Gastrocnemius medialis (tissue), 4 donors: ENCODE measurements at regions not wholly inside any gene's neighbourhood (a gene's known extent, or its start where the extent isn't known, plus 50 kb on each side); places are given as distances from the start of the nearest gene placed in this dataset.

ENCODE experiments used
- ATAC-seq, 2 donors: fragments of 150-250 bp; one replicate each; pipeline ENCODE4 v1.9.1; 2016
- DNase-seq, 2 donors: peaks; one replicate each; pipeline ENCODE4 v3.0.0-alpha.2; 2019
- H3K27ac ChIP-seq, 4 donors: fragments of 200-600 bp; sonication (generic); 1 replicate in 1 of 4; 2 replicates in 3 of 4; pipeline ENCODE4 v1.5.1; 2016 to 2018; ENCODE audit warnings: mild to moderate bottlenecking in 2 of 4, moderate library complexity in 1 of 4
- H3K27me3 ChIP-seq, 3 donors: fragments of 200-600 bp; sonication (generic) in 2 of 3; 1 replicate in 1 of 3; 2 replicates in 2 of 3; pipeline versions ENCODE4 v1.5.1 to v1.6.0; 2016 to 2019; ENCODE audit warnings: mild to moderate bottlenecking in 1 of 3, moderate library complexity in 1 of 3
- H3K36me3 ChIP-seq, 2 donors: fragments of 200-600 bp; sonication (generic) in 1 of 2; one replicate each; pipeline ENCODE4 v1.5.1; 2017 to 2018
- H3K4me1 ChIP-seq, 2 donors: fragments of 200-600 bp; sonication (generic) in 1 of 2; one replicate each; pipeline ENCODE4 v1.5.1; 2016 to 2017; ENCODE audit warnings: mild to moderate bottlenecking in 2 of 2
- H3K4me3 ChIP-seq, 4 donors: fragments of 200-600 bp; sonication (generic) in 3 of 4; 1 replicate in 1 of 4; 2 replicates in 3 of 4; pipeline ENCODE4 v1.5.1; 2016 to 2019; ENCODE audit warnings: mild to moderate bottlenecking in 2 of 4
- H3K9me3 ChIP-seq, 3 donors: fragments of 200-600 bp; sonication (generic) in 2 of 3; 1 replicate in 1 of 3; 2 replicates in 2 of 3; pipeline ENCODE4 v1.5.1; 2016 to 2019
- POLR2A ChIP-seq, 2 donors: fragments of 450-650 bp; IDR thresholded peaks; one replicate each; pipeline ENCODE4 v1.6.1; 2017; ENCODE audit warnings: antibody characterized with exemption in 2 of 2, mild to moderate bottlenecking in 2 of 2, moderate library complexity in 2 of 2
- in situ Hi-C, 4 donors: fragments of 200-750 bp; cut with MboI; loops; one replicate each; pipeline versions ENCODE4 v1.15.0 to v1.8.0; 2017; ENCODE audit warnings: low sequenced_read_pairs in 4 of 4
- intact Hi-C: fragments of 100-400 bp; cut with DNase I; formaldehyde crosslinking; loops from one replicate; pipeline ENCODE4 v1.15.1; 2023; ENCODE audit warnings: low total_unique reads
- TF ChIP-seq, protein P1 (sequence below), 5 experiments: fragments of 450-650 bp in 3 of 5; fragments of 200-600 bp in 2 of 5; sonication (generic) in 2 of 5; IDR thresholded peaks in 4 of 5; conservative IDR thresholded peaks in 1 of 5; 1 replicate in 4 of 5; 2 replicates in 1 of 5; pipeline ENCODE4 v1.5.1; 2016 to 2019; ENCODE audit warnings: antibody characterized with exemption in 5 of 5, mild to moderate bottlenecking in 3 of 5, moderate library complexity in 3 of 5

DNA sequence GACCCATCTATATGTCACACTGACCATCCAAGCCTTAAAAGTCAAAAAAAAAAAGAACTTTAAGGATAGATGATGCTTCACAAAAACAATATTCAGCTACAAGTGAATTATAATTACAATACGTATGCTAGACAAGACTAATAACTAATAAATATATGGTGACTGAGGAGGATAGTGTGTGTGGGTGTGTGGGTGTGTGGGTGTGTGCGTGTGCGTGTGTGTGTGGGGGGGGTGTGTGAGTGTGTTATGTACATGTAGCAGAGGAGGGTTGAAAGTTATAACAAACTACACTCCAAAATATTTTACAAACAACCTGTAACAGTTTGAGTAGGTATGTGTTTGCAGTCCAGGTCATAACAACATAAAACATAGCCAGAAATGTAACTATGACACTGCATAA lies 159.2 kb upstream of the RBBP8 start:
- Histone ChIP-seq H3K36me3 (no peaks in the 10 kb centered on the region), H3K9me3 (no peaks in the 10 kb centered on the region), H3K4me1 (no peaks in the 10 kb centered on the region), H3K27me3 (no peaks in the 10 kb centered on the region), H3K4me3 (no peak overlapping the region), H3K27ac (no peak overlapping the region)
- no peak for TF ChIP-seq POLR2A (IDR thresholded peaks at IDR 0.05)
- TF ChIP-seq, protein P1, sequence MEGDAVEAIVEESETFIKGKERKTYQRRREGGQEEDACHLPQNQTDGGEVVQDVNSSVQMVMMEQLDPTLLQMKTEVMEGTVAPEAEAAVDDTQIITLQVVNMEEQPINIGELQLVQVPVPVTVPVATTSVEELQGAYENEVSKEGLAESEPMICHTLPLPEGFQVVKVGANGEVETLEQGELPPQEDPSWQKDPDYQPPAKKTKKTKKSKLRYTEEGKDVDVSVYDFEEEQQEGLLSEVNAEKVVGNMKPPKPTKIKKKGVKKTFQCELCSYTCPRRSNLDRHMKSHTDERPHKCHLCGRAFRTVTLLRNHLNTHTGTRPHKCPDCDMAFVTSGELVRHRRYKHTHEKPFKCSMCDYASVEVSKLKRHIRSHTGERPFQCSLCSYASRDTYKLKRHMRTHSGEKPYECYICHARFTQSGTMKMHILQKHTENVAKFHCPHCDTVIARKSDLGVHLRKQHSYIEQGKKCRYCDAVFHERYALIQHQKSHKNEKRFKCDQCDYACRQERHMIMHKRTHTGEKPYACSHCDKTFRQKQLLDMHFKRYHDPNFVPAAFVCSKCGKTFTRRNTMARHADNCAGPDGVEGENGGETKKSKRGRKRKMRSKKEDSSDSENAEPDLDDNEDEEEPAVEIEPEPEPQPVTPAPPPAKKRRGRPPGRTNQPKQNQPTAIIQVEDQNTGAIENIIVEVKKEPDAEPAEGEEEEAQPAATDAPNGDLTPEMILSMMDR (IDR thresholded peaks at IDR 0.05 in 4 of 5, conservative IDR thresholded peaks at IDR 0.05 in 1 of 5) = no peak
- ATAC-seq (no peak), DNase-seq (no peak)
- in situ Hi-C loops = no loop called here
- intact Hi-C loops = no loop called here

- Histone ChIP-seq H3K27ac (no peak overlapping the region), H3K27me3 (no peaks in the 10 kb centered on the region), H3K4me1 (no peaks in the 10 kb centered on the region), H3K9me3 (no peaks in the 10 kb centered on the region), H3K36me3 (no peaks in the 10 kb centered on the region), H3K4me3 (no peak overlapping the region)
- ATAC-seq = no peak
- no peak for TF ChIP-seq POLR2A (IDR thresholded peaks at IDR 0.05)
- TF ChIP-seq, protein P1 (IDR thresholded peaks at IDR 0.05 in 4 of 5, conservative IDR thresholded peaks at IDR 0.05 in 1 of 5) = no peak
- intact Hi-C loops (no loop called here), in situ Hi-C loops (loop anchor here in 1 of 4 donors (25.0 kb wide), 2 partner anchors 208 to 608 kb away; no protein-coding TSS in a partner anchor)
- DNase-seq = no peak
Measured at GRCh38 chr18:22778996-22779395, 154.1 kb upstream of the RBBP8 start.

DNA sequence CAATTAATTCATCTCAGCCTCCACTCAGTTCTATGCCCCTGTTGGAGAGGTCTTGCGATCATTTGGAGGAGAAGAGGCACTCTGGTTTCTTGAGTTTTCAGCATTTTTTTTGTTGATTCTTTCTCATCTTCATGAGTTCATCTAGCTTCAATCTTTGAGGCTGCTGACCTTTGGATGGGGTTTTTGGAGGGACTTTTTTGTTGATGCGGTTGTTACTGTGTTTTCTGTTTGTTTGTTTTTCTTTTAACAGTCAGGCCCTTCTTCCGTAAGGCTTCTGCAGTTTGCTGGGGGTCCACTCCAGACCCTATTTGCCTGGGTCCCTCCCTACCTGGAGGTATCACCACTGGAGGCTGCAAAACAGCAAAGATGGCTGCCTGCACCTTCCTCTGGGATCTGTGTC lies 149.9 kb upstream of the RBBP8 start:
- intact Hi-C loops = no loop called here
- TF ChIP-seq POLR2A (IDR thresholded peaks at IDR 0.05) = no peak
- TF ChIP-seq, protein P1 (IDR thresholded peaks at IDR 0.05 in 4 of 5, conservative IDR thresholded peaks at IDR 0.05 in 1 of 5) = no peak

GRCh38 chr18:22783662-22784076 lies 149.5 kb upstream of the RBBP8 start:
- H3K4me1 ChIP-seq = no peaks in the 10 kb centered on the region
- TF ChIP-seq POLR2A (IDR thresholded peaks at IDR 0.05) = no peak
- TF ChIP-seq, protein P1 (IDR thresholded peaks at IDR 0.05 in 4 of 5, conservative IDR thresholded peaks at IDR 0.05 in 1 of 5) = no peak
- H3K36me3 ChIP-seq = no peaks in the 10 kb centered on the region
- no peaks in the 10 kb centered on the region for H3K27me3 ChIP-seq
- in situ Hi-C loops = loop anchor here in 1 of 4 donors (25.0 kb wide), 2 partner anchors 204 to 604 kb away; no protein-coding TSS in a partner anchor
- H3K27ac ChIP-seq = no peak overlapping the region
- no peak for ATAC-seq
- no peak for DNase-seq
- no peaks in the 10 kb centered on the region for H3K9me3 ChIP-seq
- intact Hi-C loops = no loop called here
- H3K4me3 ChIP-seq = no peak overlapping the region

More for the DNA sequence above, 149.9 kb upstream of the RBBP8 start:
- H3K36me3 ChIP-seq = no peaks in the 10 kb centered on the region
- no peak overlapping the region for H3K4me3 ChIP-seq
- no peaks in the 10 kb centered on the region for H3K27me3 ChIP-seq
- H3K27ac ChIP-seq = no peak overlapping the region
- H3K4me1 ChIP-seq = no peaks in the 10 kb centered on the region
- in situ Hi-C loops = loop anchor here in 1 of 4 donors (25.0 kb wide), 2 partner anchors 204 to 604 kb away; no protein-coding TSS in a partner anchor
- H3K9me3 ChIP-seq = no peaks in the 10 kb centered on the region
- DNase-seq = no peak
- no peak for ATAC-seq

DNA sequence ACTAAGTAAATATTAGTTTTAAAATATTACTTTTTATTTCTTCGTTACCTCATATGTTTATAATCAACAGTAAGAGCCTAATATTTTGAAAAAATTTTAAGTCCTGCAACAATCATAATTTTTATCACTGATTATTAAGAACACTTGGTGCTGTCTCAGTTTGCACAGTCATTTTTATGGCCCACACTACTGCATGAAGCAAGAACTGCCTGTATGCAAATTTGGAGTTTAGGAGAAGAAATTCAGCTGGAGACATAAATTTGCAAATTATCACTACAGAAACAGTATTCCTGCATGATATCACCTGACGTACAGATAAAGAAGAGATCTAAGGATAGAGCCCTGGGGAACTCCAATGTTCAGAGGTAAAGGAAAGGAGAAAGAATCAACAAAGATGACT lies 144.1 kb upstream of the RBBP8 start:
- ATAC-seq (no peak), DNase-seq (no peak)
- H3K27me3 ChIP-seq = no peaks in the 10 kb centered on the region
- no peaks in the 10 kb centered on the region for H3K9me3 ChIP-seq
- in situ Hi-C loops = loop anchor here in 1 of 4 donors (25.0 kb wide), 2 partner anchors 198 to 598 kb away; no protein-coding TSS in a partner anchor
- no peak overlapping the region for H3K4me3 ChIP-seq
- no peaks in the 10 kb centered on the region for H3K36me3 ChIP-seq
- H3K4me1 ChIP-seq = no peaks in the 10 kb centered on the region
- intact Hi-C loops = no loop called here
- TF ChIP-seq, protein P1 (IDR thresholded peaks at IDR 0.05 in 4 of 5, conservative IDR thresholded peaks at IDR 0.05 in 1 of 5) = no peak
- no peak for TF ChIP-seq POLR2A (IDR thresholded peaks at IDR 0.05)
- H3K27ac ChIP-seq = no peak overlapping the region
